ENCODE measurements at regions not wholly inside any gene's neighbourhood (a gene's known extent, or its start where the extent isn't known, plus 50 kb on each side); places are given as distances from the start of the nearest gene placed in this dataset.

GRCh38 chr2:16215902-16216557 lies 275.7 kb downstream of the MYCN start:
- ATAC-seq = peak; percentile 88
- intact Hi-C loops (cut with micrococcal nuclease) = no loop called here
- DNase-seq = no peak

GRCh38 chr2:16214861-16215260 lies 274.5 kb downstream of the MYCN start:
- DNase-seq (no peak), ATAC-seq (no peak)
- intact Hi-C loops (cut with micrococcal nuclease) = no loop called here

- intact Hi-C loops (cut with micrococcal nuclease) = no loop called here
- no peak for ATAC-seq
- no peak for DNase-seq
Measured at GRCh38 chr2:16214391-16214790, 274.0 kb downstream of the MYCN start.

GRCh38 chr2:16212321-16212720 lies 272.0 kb downstream of the MYCN start:
- intact Hi-C loops (cut with micrococcal nuclease) = no loop called here
- ATAC-seq = no peak
- no peak for DNase-seq

- intact Hi-C loops (cut with micrococcal nuclease) = no loop called here
- DNase-seq (no peak), ATAC-seq (no peak)
Measured at GRCh38 chr2:16211341-16211740, 271.0 kb downstream of the MYCN start.

GRCh38 chr2:16210841-16211240 lies 270.5 kb downstream of the MYCN start:
- intact Hi-C loops (cut with micrococcal nuclease) = no loop called here
- DNase-seq (no peak), ATAC-seq (no peak)

GRCh38 chr2:16209799-16210198 lies 269.4 kb downstream of the MYCN start:
- DNase-seq (no peak), ATAC-seq (no peak)
- intact Hi-C loops (cut with micrococcal nuclease) = no loop called here

GRCh38 chr2:16208921-16209320 lies 268.6 kb downstream of the MYCN start:
- intact Hi-C loops (cut with micrococcal nuclease) = no loop called here
- ATAC-seq (no peak), DNase-seq (no peak)

GRCh38 chr2:16208241-16208797 lies 268.0 kb downstream of the MYCN start:
- no peak for ATAC-seq
- no peak for DNase-seq
- intact Hi-C loops (cut with micrococcal nuclease) = no loop called here

GRCh38 chr2:16207611-16208010 lies 267.3 kb downstream of the MYCN start:
- DNase-seq = no peak
- intact Hi-C loops (cut with micrococcal nuclease) = no loop called here
- ATAC-seq = no peak

- intact Hi-C loops (cut with micrococcal nuclease) = no loop called here
- DNase-seq = no peak
- ATAC-seq = no peak
Measured at GRCh38 chr2:16207151-16207550, 266.8 kb downstream of the MYCN start.

- intact Hi-C loops (cut with micrococcal nuclease) = no loop called here
- ATAC-seq (no peak), DNase-seq (no peak)
Measured at GRCh38 chr2:16206191-16206944, 266.0 kb downstream of the MYCN start.

GRCh38 chr2:16205631-16206030 lies 265.3 kb downstream of the MYCN start:
- ATAC-seq (no peak), DNase-seq (no peak)
- intact Hi-C loops (cut with micrococcal nuclease) = no loop called here

GRCh38 chr2:16204886-16205620 lies 264.7 kb downstream of the MYCN start:
- intact Hi-C loops (cut with micrococcal nuclease) = no loop called here
- ATAC-seq = no peak
- DNase-seq = no peak

- DNase-seq (no peak), ATAC-seq (no peak)
- intact Hi-C loops (cut with micrococcal nuclease) = no loop called here
Measured at GRCh38 chr2:16204251-16204650, 263.9 kb downstream of the MYCN start.

- intact Hi-C loops (cut with micrococcal nuclease) = no loop called here
- DNase-seq = no peak
- no peak for ATAC-seq
Measured at GRCh38 chr2:16203691-16204090, 263.3 kb downstream of the MYCN start.

- ATAC-seq (no peak), DNase-seq (no peak)
- intact Hi-C loops (cut with micrococcal nuclease) = no loop called here
Measured at GRCh38 chr2:16203069-16203468, 262.7 kb downstream of the MYCN start.

- no peak for ATAC-seq
- no peak for DNase-seq
- intact Hi-C loops (cut with micrococcal nuclease) = no loop called here
Measured at GRCh38 chr2:16202266-16203020, 262.1 kb downstream of the MYCN start.

- DNase-seq (no peak), ATAC-seq (no peak)
- intact Hi-C loops (cut with micrococcal nuclease) = no loop called here
Measured at GRCh38 chr2:16201848-16202247, 261.5 kb downstream of the MYCN start.
